B cell (primary cell): ENCODE measurements at regions not wholly inside any gene's neighbourhood (a gene's known extent, or its start where the extent isn't known, plus 50 kb on each side); places are given as distances from the start of the nearest gene placed in this dataset.

Source experiments
- ATAC-seq: fragments of 200-7000 bp; cut with Tn5 transposase; one replicate; pipeline ENCODE4 v1.10.0; 2021; ENCODE audit warnings: low read depth, mild to moderate bottlenecking, moderate number of reproducible peaks, moderate library complexity
- CTCF ChIA-PET: fragments of 350-600 bp; sonication (Branson Sonifier 250); formaldehyde crosslinking; loops from one replicate; lab custom pipeline; 2021; ENCODE audit warnings: antibody characterized with exemption, inconsistent platforms; lab: Charles Lee
- POLR2A ChIA-PET: fragments of 350-600 bp; sonication (Branson Sonifier 250); formaldehyde crosslinking; loops from one replicate; lab custom pipeline; 2021; ENCODE audit warnings: antibody characterized with exemption; lab: Charles Lee
- DNase-seq: peaks from one replicate; pipeline ENCODE4 v3.0.0; 2013
- H2AFZ ChIP-seq: 2 replicates; pipeline ENCODE4 v1.6.1; 2012; ENCODE audit warnings: mild to moderate bottlenecking, low read depth, low read length; ENCODE audit not compliant: insufficient read depth, poor library complexity, severe bottlenecking
- H3K27ac ChIP-seq, 2 donors: 1 replicate in 1 of 2; 2 replicates in 1 of 2; pipeline ENCODE4 v1.5.1; 2012 to 2013; ENCODE audit warnings: low read length in 2 of 2, mild to moderate bottlenecking in 2 of 2, moderate library complexity in 1 of 2
- H3K27me3 ChIP-seq, 4 experiments: fragments of 200-600 bp in 1 of 4; sonication (generic) in 1 of 4; replicated peaks in 1 of 4; 1 replicate in 2 of 4; 2 replicates in 2 of 4; pipeline versions ENCODE4 v1.6.1 to v1.7.0; 2013 to 2016; ENCODE audit warnings: low read length in 3 of 4, mild to moderate bottlenecking in 2 of 4, mixed read lengths in 1 of 4, moderate library complexity in 1 of 4; ENCODE audit not compliant: insufficient read depth in 4 of 4, control insufficient read depth in 3 of 4; ENCODE audit errors: control extremely low read depth in 1 of 4
- H3K36me3 ChIP-seq, 2 experiments: replicated peaks in 1 of 2; 1 replicate in 1 of 2; 2 replicates in 1 of 2; pipeline versions ENCODE4 v1.6.1 to v1.7.1; 2013; ENCODE audit warnings: low read length in 1 of 2; ENCODE audit not compliant: insufficient read depth in 2 of 2, control insufficient read depth in 1 of 2; ENCODE audit errors: control extremely low read depth in 1 of 2, extremely low read depth in 1 of 2
- H3K4me1 ChIP-seq, 2 donors: fragments of 200-600 bp in 1 of 2; sonication (generic) in 1 of 2; 1 replicate in 1 of 2; 2 replicates in 1 of 2; pipeline versions ENCODE4 v1.5.1 to v1.6.1; 2013 to 2017; ENCODE audit warnings: low read length in 2 of 2; ENCODE audit not compliant: control insufficient read depth in 2 of 2, insufficient read depth in 2 of 2
- H3K4me2 ChIP-seq: replicated peaks from 2 replicates; pipeline ENCODE3; 2012; ENCODE audit warnings: mild to moderate bottlenecking, low read depth, low read length; ENCODE audit not compliant: poor library complexity, severe bottlenecking
- H3K4me3 ChIP-seq, 5 experiments: fragments of 200-600 bp in 1 of 5; sonication (generic) in 1 of 5; 1 replicate in 3 of 5; 2 replicates in 2 of 5; pipeline versions ENCODE4 v1.5.1 to v1.7.0; 2011 to 2016; ENCODE audit warnings: low read length in 4 of 5, mild to moderate bottlenecking in 4 of 5, low read depth in 2 of 5, control low read depth in 1 of 5, moderate library complexity in 1 of 5; ENCODE audit not compliant: insufficient read depth in 1 of 5; ENCODE audit errors: control extremely low read depth in 1 of 5, extremely low read depth in 1 of 5
- H3K79me2 ChIP-seq: fragments of 200-600 bp; sonication (generic); one replicate; pipeline ENCODE4 v1.6.0; 2016; ENCODE audit warnings: low read length; ENCODE audit not compliant: control insufficient read depth, insufficient read depth
- H3K9ac ChIP-seq: fragments of 200-600 bp; sonication (generic); 2 replicates; pipeline ENCODE4 v1.6.1; 2017; ENCODE audit warnings: mild to moderate bottlenecking, low read length, moderate library complexity
- H3K9me3 ChIP-seq, 3 donors: one replicate each; pipeline versions ENCODE4 v1.6.1 to v1.7.1; 2013; ENCODE audit warnings: low read length in 2 of 3; ENCODE audit not compliant: control insufficient read depth in 2 of 3, insufficient read depth in 1 of 3; ENCODE audit errors: control extremely low read depth in 1 of 3
- H4K20me1 ChIP-seq: 2 replicates; pipeline ENCODE4 v1.6.0; 2012; ENCODE audit warnings: mild to moderate bottlenecking, low read length; ENCODE audit not compliant: insufficient read depth, control insufficient read depth, poor library complexity, severe bottlenecking
- H3K27ac Mint-ChIP-seq: one replicate; pipeline ENCODE4 v1.8.0; 2021; ENCODE audit warnings: mixed read lengths
- H3K27me3 Mint-ChIP-seq: one replicate; pipeline ENCODE4 v1.8.0; 2021; ENCODE audit warnings: mixed read lengths
- H3K4me1 Mint-ChIP-seq: one replicate; pipeline ENCODE4 v1.8.0; 2021; ENCODE audit warnings: mixed read lengths
- H3K4me3 Mint-ChIP-seq: one replicate; pipeline ENCODE4 v1.8.0; 2021; ENCODE audit warnings: mixed read lengths
- H3K9me3 Mint-ChIP-seq: one replicate; pipeline ENCODE4 v1.8.0; 2022; ENCODE audit warnings: mixed read lengths; ENCODE audit not compliant: insufficient read depth
- CTCF ChIP-seq: fragments of 200-600 bp; IDR thresholded peaks from one replicate; pipeline ENCODE4 v1.8.0; 2022; ENCODE audit warnings: antibody characterized with exemption, mild to moderate bottlenecking
- EZH2 ChIP-seq: IDR thresholded peaks from 2 replicates; pipeline ENCODE4 v1.6.1; 2012; ENCODE audit warnings: borderline replicate concordance, low read depth, mild to moderate bottlenecking, moderate library complexity, low read length; ENCODE audit not compliant: insufficient read depth, poor library complexity, severe bottlenecking
- WGBS: methylation state at CpG from one replicate; pipeline ENCODE4 v1.1.5; 2013; ENCODE audit warnings: missing lambda C conversion rate; ENCODE audit not compliant: insufficient coverage; 5-methylcytosine and 5-hydroxymethylcytosine counted together
- intact Hi-C: fragments of 100-400 bp; cut with micrococcal nuclease; formaldehyde crosslinking; loops from one replicate; pipeline ENCODE4 v1.10.0; 2022

GRCh38 chr12:46569826-46570439 lies 197.4 kb upstream of the SLC38A2 start:
- Histone ChIP-seq H2AFZ (no peak overlapping the region), H3K9me3 (peaks cover 2 to 33% (median 24%) of the 10 kb centered on the region in 3 donors), H3K27ac (no peak overlapping the region), H3K4me2 (no peak overlapping the region), H4K20me1 (no peaks in the 10 kb centered on the region), H3K79me2 (peaks cover 12% of the 10 kb centered on the region), H3K36me3 (no peaks in the 10 kb centered on the region), H3K9ac (no peak overlapping the region), H3K27me3 (no peaks in the 10 kb centered on the region), H3K4me3 (no peak overlapping the region), H3K4me1 (no peaks in the 10 kb centered on the region)
- Mint-ChIP-seq H3K27ac (no peak overlapping the region), H3K4me3 (no peak overlapping the region), H3K27me3 (no peaks in the 10 kb centered on the region), H3K4me1 (no peaks in the 10 kb centered on the region), H3K9me3 (peaks cover 10% of the 10 kb centered on the region)
- CTCF ChIA-PET = no interaction called here
- TF ChIP-seq CTCF = no peak
- TF ChIP-seq EZH2 = no peak
- ATAC-seq (no peak), DNase-seq (no peak)
- WGBS = 96% methylated on average over 8 of the region's 9 CpGs
- intact Hi-C loops = no loop called here
- POLR2A ChIA-PET = no interaction called here

GRCh38 chr12:46567667-46568066 lies 195.1 kb upstream of the SLC38A2 start:
- Mint-ChIP-seq H3K27me3 (no peaks in the 10 kb centered on the region), H3K27ac (no peak overlapping the region), H3K4me3 (no peak overlapping the region), H3K4me1 (no peaks in the 10 kb centered on the region), H3K9me3 (peaks cover 14% of the 10 kb centered on the region)
- intact Hi-C loops = no loop called here
- Histone ChIP-seq H2AFZ (no peak overlapping the region), H3K79me2 (peaks cover 12% of the 10 kb centered on the region), H3K9me3 (peaks cover 10 to 38% (median 24%) of the 10 kb centered on the region in 3 donors), H3K4me2 (no peak overlapping the region), H3K4me1 (no peaks in the 10 kb centered on the region), H3K9ac (no peak overlapping the region), H3K27me3 (no peaks in the 10 kb centered on the region), H3K36me3 (no peaks in the 10 kb centered on the region), H3K4me3 (no peak overlapping the region), H3K27ac (no peak overlapping the region), H4K20me1 (no peaks in the 10 kb centered on the region)
- ChIA-PET CTCF (no interaction called here), POLR2A (no interaction called here)
- TF ChIP-seq EZH2 (no peak), CTCF (no peak)
- ATAC-seq (no peak), DNase-seq (no peak)
